Heart right ventricle (tissue), 16 donors: ENCODE measurements at regions not wholly inside any gene's neighbourhood (a gene's known extent, or its start where the extent isn't known, plus 50 kb on each side); places are given as distances from the start of the nearest gene placed in this dataset.

Source experiments
- ATAC-seq, 8 donors: fragments of 200-7000 bp; cut with Tn5 transposase; one replicate each; pipeline ENCODE4 v1.9.1; 2020; ENCODE audit warnings: mild to moderate bottlenecking in 8 of 8, moderate library complexity in 8 of 8, moderate number of reproducible peaks in 1 of 8
- DNase-seq, 2 donors: peaks; one replicate each; pipeline ENCODE4 v3.0.0-alpha.2; 2020
- H3K27ac ChIP-seq, 10 donors: fragments of 200-600 bp; sonication (generic) in 2 of 10; one replicate each; pipeline versions ENCODE4 v1.5.0 to v1.8.0; 2020 to 2022; ENCODE audit warnings: mild to moderate bottlenecking in 3 of 10
- H3K27me3 ChIP-seq, 7 donors: fragments of 200-600 bp; one replicate each; pipeline ENCODE4 v1.8.0; 2021 to 2022; ENCODE audit warnings: mild to moderate bottlenecking in 2 of 7
- H3K36me3 ChIP-seq, 9 donors: fragments of 200-600 bp; sonication (generic) in 1 of 9; one replicate each; pipeline versions ENCODE4 v1.5.0 to v1.8.0; 2020 to 2022; ENCODE audit warnings: mild to moderate bottlenecking in 2 of 9
- H3K4me1 ChIP-seq, 9 donors: fragments of 200-600 bp; sonication (generic) in 1 of 9; one replicate each; pipeline versions ENCODE4 v1.5.0 to v1.8.0; 2020 to 2022; ENCODE audit warnings: mild to moderate bottlenecking in 4 of 9
- H3K4me3 ChIP-seq, 10 donors: fragments of 200-600 bp; sonication (generic) in 2 of 10; one replicate each; pipeline versions ENCODE4 v1.5.0 to v1.8.0; 2020 to 2022; ENCODE audit warnings: mild to moderate bottlenecking in 7 of 10, moderate library complexity in 2 of 10
- H3K9me3 ChIP-seq, 11 donors: fragments of 200-600 bp in 10 of 11; sonication (generic) in 2 of 11; one replicate each; pipeline versions ENCODE4 v1.5.0 to v1.8.0; 2013 to 2022; ENCODE audit warnings: mild to moderate bottlenecking in 2 of 11, control low read depth in 1 of 11, moderate library complexity in 1 of 11
- WGBS, 2 donors: extraction: QIAGEN DNeasy Blood & Tissue Kit; methylation state at CpG; one replicate each; pipeline ENCODE4 v1.1.7; 2013; ENCODE audit warnings: inconsistent platforms in 1 of 2; 5-methylcytosine and 5-hydroxymethylcytosine counted together
- intact Hi-C, 10 donors: fragments of 100-400 bp; cut with DNase I; formaldehyde crosslinking; loops; one replicate each; pipeline versions ENCODE4 v1.11.1 to v1.14.2; 2022
- TF ChIP-seq, protein P1 (sequence below), 9 donors: fragments of 200-600 bp; sonication (generic) in 2 of 9; IDR thresholded peaks; one replicate each; pipeline versions ENCODE4 v1.5.0 to v1.8.0; 2021 to 2022; ENCODE audit warnings: antibody characterized with exemption in 9 of 9, mild to moderate bottlenecking in 5 of 9, moderate library complexity in 1 of 9
- donor health status: Arrhythmogenic right ventricular cardiomyopathy.
- donor health status: ischemic (EF 13 %, LVEDD 7.1; RV severe dilation, severe dysfunction).
- donor health status: healthy with polysubstance abuse.
- donor health status: DM: no; HTN: yes; CAD: no.
- donor health status: DM: no; HTN: no; CAD: no.
- donor health status: ischemic (EF 25% LVEDD 6.9; RV normal size, moderate dysfunction).
- donor health status: ischemic (EF 25% LVEDD 5.7; RV mildly dilated, moderate dysfunction).
- donor health status: healthy.
- donor health status: DM: yes; HTN: yes; CAD: no.
- donor health status: Ischemic cardiomyopathy.
- donor health status: ischemic (EF 35%, LVEDD 5.7; RV mildly dilated, moderate dysfunction).
- donor health status: nonischemic (EF 11% LVEDD 7.7; RV severe dilation, severe dysfunction).
- donor health status: DM: yes; HTN: yes; CAD: no.
- donor health status: PGD.
- donor health status: ischemic (EF 29% LVEDD 5.4; RV normal size, mild dysfunction).
- donor health status: nonischemic (EF 23%, LVEDD 6.1; RV moderate dilation, normal function).

DNA sequence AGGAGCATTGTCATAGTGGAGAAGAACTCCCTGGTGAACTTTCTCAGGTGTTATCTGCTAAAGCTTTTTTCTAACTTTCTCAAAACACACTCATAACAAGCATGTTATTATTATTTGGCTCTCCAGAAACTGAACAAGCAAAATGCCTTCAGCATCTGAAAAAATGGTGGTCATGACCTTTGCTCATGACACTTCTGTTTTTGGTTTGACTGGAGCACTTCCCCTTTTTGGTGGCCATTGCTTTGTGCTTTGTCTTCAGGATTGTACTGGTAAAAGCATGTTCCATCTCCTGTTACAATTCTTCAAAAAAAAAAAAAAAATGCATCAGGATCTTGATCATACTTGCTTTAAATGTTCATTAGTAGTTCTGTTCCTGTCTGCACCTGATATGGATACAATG lies 1241.6 kb upstream of the USP15 start:
- no peak overlapping the region for H3K27ac ChIP-seq
- H3K36me3 ChIP-seq, result no peaks in the 10 kb centered on the region
- H3K4me3 ChIP-seq, result no peak overlapping the region
- no peak for ATAC-seq
- intact Hi-C loops, result no loop called here
- H3K27me3 ChIP-seq, result no peaks in the 10 kb centered on the region
- no peak for DNase-seq
- TF ChIP-seq, protein P1, sequence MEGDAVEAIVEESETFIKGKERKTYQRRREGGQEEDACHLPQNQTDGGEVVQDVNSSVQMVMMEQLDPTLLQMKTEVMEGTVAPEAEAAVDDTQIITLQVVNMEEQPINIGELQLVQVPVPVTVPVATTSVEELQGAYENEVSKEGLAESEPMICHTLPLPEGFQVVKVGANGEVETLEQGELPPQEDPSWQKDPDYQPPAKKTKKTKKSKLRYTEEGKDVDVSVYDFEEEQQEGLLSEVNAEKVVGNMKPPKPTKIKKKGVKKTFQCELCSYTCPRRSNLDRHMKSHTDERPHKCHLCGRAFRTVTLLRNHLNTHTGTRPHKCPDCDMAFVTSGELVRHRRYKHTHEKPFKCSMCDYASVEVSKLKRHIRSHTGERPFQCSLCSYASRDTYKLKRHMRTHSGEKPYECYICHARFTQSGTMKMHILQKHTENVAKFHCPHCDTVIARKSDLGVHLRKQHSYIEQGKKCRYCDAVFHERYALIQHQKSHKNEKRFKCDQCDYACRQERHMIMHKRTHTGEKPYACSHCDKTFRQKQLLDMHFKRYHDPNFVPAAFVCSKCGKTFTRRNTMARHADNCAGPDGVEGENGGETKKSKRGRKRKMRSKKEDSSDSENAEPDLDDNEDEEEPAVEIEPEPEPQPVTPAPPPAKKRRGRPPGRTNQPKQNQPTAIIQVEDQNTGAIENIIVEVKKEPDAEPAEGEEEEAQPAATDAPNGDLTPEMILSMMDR (IDR thresholded peaks at IDR 0.05), result no peak
- H3K4me1 ChIP-seq, result no peaks in the 10 kb centered on the region
- peaks cover 0 to 56% (median 0%) of the 10 kb centered on the region in 11 donors for H3K9me3 ChIP-seq

DNA sequence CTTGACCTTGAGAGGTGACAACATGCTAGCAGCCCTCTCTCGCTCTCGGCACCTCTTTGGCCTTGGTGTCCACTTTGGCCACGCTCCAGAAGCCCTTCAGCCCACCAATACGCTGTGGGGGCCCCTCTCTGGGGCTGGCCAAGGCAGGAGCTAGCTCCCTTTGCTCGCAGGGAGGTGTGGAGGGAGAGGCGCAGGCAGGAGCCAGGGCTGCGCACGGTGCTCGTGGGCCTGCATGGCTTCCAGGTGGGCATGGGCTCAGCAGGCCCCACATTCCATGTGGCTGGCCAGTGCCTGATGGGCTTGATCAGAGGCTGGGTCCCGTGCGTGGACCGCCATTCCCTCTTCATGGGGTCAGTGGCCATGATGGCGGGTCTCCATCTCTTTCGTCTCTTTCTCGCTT lies 1237.0 kb upstream of the USP15 start:
- DNase-seq (peak in 1 of 2 donors; percentile 2), ATAC-seq (no peak)
- H3K4me1 ChIP-seq, result no peaks in the 10 kb centered on the region
- intact Hi-C loops, result no loop called here
- H3K27ac ChIP-seq, result no peak overlapping the region
- WGBS, 2 donors, result 80 to 84% methylated on average over 15 of the region's 15 CpGs
- TF ChIP-seq, protein P1 (IDR thresholded peaks at IDR 0.05), result no peak
- H3K4me3 ChIP-seq, result no peak overlapping the region
- H3K36me3 ChIP-seq, result no peaks in the 10 kb centered on the region
- H3K9me3 ChIP-seq, result peaks cover 0 to 68% (median 0%) of the 10 kb centered on the region in 11 donors
- H3K27me3 ChIP-seq, result no peaks in the 10 kb centered on the region

DNA sequence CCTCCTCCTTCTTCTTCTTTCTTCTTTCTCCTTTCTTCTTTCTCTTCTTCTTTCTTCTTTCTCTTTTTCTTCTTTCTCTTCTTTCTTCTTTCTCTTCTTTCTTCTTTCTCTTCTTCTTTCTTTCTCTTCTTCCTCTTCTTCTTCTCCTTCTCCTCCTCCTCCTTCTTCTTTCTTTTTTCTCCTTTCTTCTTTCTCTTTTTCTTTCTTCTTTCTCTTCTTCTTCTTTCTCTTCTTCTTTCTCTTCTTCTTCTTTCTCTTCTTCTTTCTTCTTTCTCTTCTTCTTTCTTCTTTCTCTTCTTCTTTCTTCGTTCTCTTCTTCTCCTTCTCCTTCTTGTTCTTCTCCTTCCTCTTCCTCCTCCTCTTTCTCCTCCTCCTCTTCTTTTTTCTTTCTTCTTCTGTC lies 1230.7 kb upstream of the USP15 start:
- intact Hi-C loops, result no loop called here
- no peak for ATAC-seq

DNA sequence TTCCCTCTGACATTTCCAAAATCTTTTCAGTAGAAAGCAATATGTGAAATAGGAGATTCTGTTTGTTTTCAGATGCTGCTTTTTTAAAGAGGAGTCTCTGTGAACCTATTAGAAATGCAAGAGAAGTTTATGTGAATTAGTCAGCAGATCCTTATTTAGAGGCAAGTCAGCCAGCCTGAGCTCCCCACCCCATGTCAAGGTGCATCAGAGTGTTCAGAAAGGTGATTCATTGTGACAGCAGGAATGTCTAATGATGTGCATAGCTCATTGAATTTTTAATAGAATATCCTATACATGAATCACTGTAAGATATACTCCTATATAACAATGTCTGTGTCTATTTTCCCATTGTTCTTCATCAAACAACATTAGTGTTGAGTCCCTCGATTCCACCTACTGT lies 1222.4 kb upstream of the USP15 start:
- no peak overlapping the region for H3K27ac ChIP-seq
- peaks cover 0 to 13% (median 0%) of the 10 kb centered on the region in 11 donors for H3K9me3 ChIP-seq
- H3K27me3 ChIP-seq, result no peaks in the 10 kb centered on the region
- TF ChIP-seq, protein P1 (IDR thresholded peaks at IDR 0.05), result no peak
- no peaks in the 10 kb centered on the region for H3K36me3 ChIP-seq
- H3K4me1 ChIP-seq, result no peaks in the 10 kb centered on the region
- ATAC-seq, result no peak
- no peak for DNase-seq
- no peak overlapping the region for H3K4me3 ChIP-seq
- intact Hi-C loops, result no loop called here
- WGBS, 2 donors, result 64 to 77% methylated on average over 1 of the region's 1 CpG

More for the DNA sequence above, 1230.7 kb upstream of the USP15 start:
- Histone ChIP-seq H3K4me1 (no peaks in the 10 kb centered on the region), H3K27ac (no peak overlapping the region), H3K4me3 (no peak overlapping the region), H3K9me3 (peaks cover 0 to 49% (median 0%) of the 10 kb centered on the region in 11 donors), H3K27me3 (no peaks in the 10 kb centered on the region), H3K36me3 (no peaks in the 10 kb centered on the region)
- TF ChIP-seq, protein P1 (IDR thresholded peaks at IDR 0.05), result no peak
- no peak for DNase-seq
- WGBS, 2 donors, result 51 to 67% methylated on average over 1 of the region's 1 CpG
